BJ (cell line): ENCODE measurements at regions not wholly inside any gene's neighbourhood (a gene's known extent, or its start where the extent isn't known, plus 50 kb on each side); places are given as distances from the start of the nearest gene placed in this dataset.

Experiments
- CTCF ChIA-PET: fragments of 350-600 bp; formaldehyde crosslinking; extraction: SDS; loops from one replicate; lab custom pipeline; 2021; ENCODE audit warnings: antibody characterized with exemption, inconsistent platforms; lab: Yijun Ruan, JAX
- POLR2A ChIA-PET: fragments of 300-600 bp; sonication (Branson Sonifier 250); formaldehyde crosslinking; extraction: SDS; loops from one replicate; lab custom pipeline; 2021; ENCODE audit warnings: antibody characterized with exemption; lab: Charles Lee
- DNase-seq: peaks from one replicate; pipeline ENCODE4 v3.0.0-alpha.2; 2011; ENCODE audit warnings: low read depth
- H3K27me3 ChIP-seq: 2 replicates; pipeline ENCODE4 v1.6.0; 2011; ENCODE audit warnings: low read length; ENCODE audit not compliant: control insufficient read depth, insufficient read depth
- H3K36me3 ChIP-seq: 2 replicates; pipeline ENCODE4 v1.5.1; 2011; ENCODE audit warnings: low read length; ENCODE audit not compliant: control insufficient read depth, insufficient read depth
- H3K4me3 ChIP-seq: 2 replicates; pipeline ENCODE4 v1.5.1; 2011; ENCODE audit warnings: low read depth, mild to moderate bottlenecking, control low read depth, low read length
- TF ChIP-seq, protein P1 (sequence below): IDR thresholded peaks from 2 replicates; pipeline ENCODE4 v1.5.1; 2011; ENCODE audit warnings: low read depth, mild to moderate bottlenecking, control low read depth, inconsistent platforms, low read length, moderate library complexity; ENCODE audit not compliant: insufficient read depth

DNA sequence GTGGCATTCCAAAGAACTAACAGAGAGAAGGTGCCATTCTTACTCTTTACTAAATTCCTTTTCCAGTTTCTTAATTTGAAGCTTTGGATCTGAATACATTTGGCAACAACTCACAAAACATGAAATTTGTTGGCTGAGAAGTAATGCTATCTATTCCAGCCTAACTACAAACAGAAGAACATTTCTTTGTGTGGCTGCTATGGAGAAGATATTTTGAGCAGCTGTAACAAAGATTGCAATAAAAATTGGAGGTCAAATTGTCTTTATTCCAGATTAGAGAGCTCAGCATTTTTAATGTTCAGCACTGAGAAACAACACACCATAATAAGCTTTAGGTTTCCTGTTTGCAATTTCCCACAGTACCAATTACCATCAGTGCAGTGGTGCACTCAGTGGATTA, 835.8 kb upstream of the FLRT2 start:
- DNase-seq = no peak
- Histone ChIP-seq H3K36me3 (no peaks in the 10 kb centered on the region), H3K4me3 (no peak overlapping the region), H3K27me3 (no peaks in the 10 kb centered on the region)
- ChIA-PET POLR2A (no interaction called here), CTCF (no interaction called here)
- TF ChIP-seq, protein P1, sequence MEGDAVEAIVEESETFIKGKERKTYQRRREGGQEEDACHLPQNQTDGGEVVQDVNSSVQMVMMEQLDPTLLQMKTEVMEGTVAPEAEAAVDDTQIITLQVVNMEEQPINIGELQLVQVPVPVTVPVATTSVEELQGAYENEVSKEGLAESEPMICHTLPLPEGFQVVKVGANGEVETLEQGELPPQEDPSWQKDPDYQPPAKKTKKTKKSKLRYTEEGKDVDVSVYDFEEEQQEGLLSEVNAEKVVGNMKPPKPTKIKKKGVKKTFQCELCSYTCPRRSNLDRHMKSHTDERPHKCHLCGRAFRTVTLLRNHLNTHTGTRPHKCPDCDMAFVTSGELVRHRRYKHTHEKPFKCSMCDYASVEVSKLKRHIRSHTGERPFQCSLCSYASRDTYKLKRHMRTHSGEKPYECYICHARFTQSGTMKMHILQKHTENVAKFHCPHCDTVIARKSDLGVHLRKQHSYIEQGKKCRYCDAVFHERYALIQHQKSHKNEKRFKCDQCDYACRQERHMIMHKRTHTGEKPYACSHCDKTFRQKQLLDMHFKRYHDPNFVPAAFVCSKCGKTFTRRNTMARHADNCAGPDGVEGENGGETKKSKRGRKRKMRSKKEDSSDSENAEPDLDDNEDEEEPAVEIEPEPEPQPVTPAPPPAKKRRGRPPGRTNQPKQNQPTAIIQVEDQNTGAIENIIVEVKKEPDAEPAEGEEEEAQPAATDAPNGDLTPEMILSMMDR = no peak

GRCh38 chr14:84704601-84705000, 825.3 kb upstream of the FLRT2 start:
- Histone ChIP-seq H3K4me3 (no peak overlapping the region), H3K36me3 (no peaks in the 10 kb centered on the region)
- CTCF ChIA-PET = no interaction called here

GRCh38 chr14:84707830-84708229, 822.1 kb upstream of the FLRT2 start:
- no peaks in the 10 kb centered on the region for H3K36me3 ChIP-seq
- ChIA-PET CTCF (no interaction called here), POLR2A (no interaction called here)
- H3K4me3 ChIP-seq = no peak overlapping the region
- TF ChIP-seq, protein P1 = no peak
- DNase-seq = no peak
- H3K27me3 ChIP-seq = no peaks in the 10 kb centered on the region

More at GRCh38 chr14:84704601-84705000, 825.3 kb upstream of the FLRT2 start:
- DNase-seq = no peak
- TF ChIP-seq, protein P1 = no peak
- POLR2A ChIA-PET = no interaction called here
- H3K27me3 ChIP-seq = no peaks in the 10 kb centered on the region

- ChIA-PET CTCF (no interaction called here), POLR2A (no interaction called here)
- Histone ChIP-seq H3K4me3 (no peak overlapping the region), H3K36me3 (no peaks in the 10 kb centered on the region), H3K27me3 (no peaks in the 10 kb centered on the region)
- DNase-seq = no peak
- TF ChIP-seq, protein P1 = no peak
Measured at GRCh38 chr14:84708865-84709264, 821.1 kb upstream of the FLRT2 start.

DNA sequence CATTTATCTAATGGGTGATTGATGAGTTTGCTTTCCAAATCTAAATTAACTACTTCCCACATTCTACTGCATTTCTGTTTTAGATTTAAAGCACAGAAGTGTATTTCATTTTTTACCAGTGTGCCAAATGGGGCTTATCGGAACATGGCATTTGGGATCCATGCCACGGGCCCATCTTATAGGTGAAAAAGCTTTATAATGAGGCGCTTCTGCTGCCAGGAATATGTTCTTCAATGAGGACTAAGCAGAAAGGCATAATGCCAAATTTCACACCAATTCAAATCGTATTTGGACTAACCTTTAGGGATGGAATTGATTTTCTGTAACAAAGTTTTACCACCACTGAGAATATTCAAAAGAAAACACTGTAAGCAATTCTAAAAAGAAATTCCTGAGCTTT, 803.5 kb upstream of the FLRT2 start:
- Histone ChIP-seq H3K4me3 (no peak overlapping the region), H3K27me3 (no peaks in the 10 kb centered on the region), H3K36me3 (no peaks in the 10 kb centered on the region)
- TF ChIP-seq, protein P1 = no peak
- no peak for DNase-seq
- ChIA-PET POLR2A (no interaction called here), CTCF (interaction anchor here (1.3 kb wide), 1 partner anchor 15 kb away, joined by 3 read pairs; no protein-coding TSS in a partner anchor)
